SK-N-MC (cell line): ENCODE measurements at regions not wholly inside any gene's neighbourhood (a gene's known extent, or its start where the extent isn't known, plus 50 kb on each side); places are given as distances from the start of the nearest gene placed in this dataset.

ENCODE experiments used
- EZH2 ChIP-seq: fragments of 200-600 bp; sonication (generic); IDR thresholded peaks from one replicate; pipeline ENCODE4 v1.6.1; 2017; ENCODE audit warnings: antibody characterized with exemption
- FOXP2 ChIP-seq: optimal IDR thresholded peaks from 2 replicates; pipeline ENCODE3; 2011; ENCODE audit warnings: mild to moderate bottlenecking, moderate library complexity; ENCODE audit not compliant: insufficient read depth; ENCODE audit errors: extremely low read length, control extremely low read depth
- POLR2AphosphoS5 ChIP-seq: IDR thresholded peaks from 2 replicates; pipeline ENCODE4 v1.6.1; 2012; ENCODE audit warnings: mild to moderate bottlenecking, low read depth, low read length, borderline replicate concordance

DNA sequence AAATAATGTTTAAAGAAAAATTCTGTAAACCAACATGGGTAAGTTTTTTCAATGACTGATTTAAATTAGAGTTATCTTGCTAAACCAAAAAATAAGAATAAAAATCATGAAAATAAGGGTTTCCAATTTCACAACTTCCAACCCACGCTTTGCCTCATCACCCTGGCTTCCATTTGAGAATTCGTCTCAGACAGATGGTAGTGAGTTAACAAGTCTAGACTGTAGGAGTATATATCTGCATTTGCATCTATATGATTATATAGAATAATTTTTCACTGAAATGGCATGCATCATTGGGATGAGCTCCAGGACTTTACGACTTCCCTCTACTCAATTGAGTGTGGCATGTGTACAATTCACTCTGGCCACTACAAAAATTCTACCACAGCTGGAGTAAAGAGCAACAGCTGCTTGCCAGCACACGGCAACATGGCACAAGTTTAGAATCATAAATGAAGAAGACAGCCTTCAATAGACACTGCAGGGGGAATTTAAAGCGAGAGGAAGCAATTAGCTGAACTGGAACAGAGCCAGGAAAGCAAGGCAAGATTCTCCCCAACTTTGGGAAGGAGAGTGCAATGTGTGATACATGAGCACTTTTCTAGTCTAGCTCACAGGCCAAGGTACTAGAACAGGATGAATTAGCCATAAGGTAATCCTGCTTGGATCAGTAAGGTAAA lies 1673.5 kb upstream of the CELF4 start:
- TF ChIP-seq POLR2AphosphoS5 = no peak
- no peak for TF ChIP-seq FOXP2
- TF ChIP-seq EZH2 = no peak
